ENCODE measurements at regions not wholly inside any gene's neighbourhood (a gene's known extent, or its start where the extent isn't known, plus 50 kb on each side); places are given as distances from the start of the nearest gene placed in this dataset.

DNA sequence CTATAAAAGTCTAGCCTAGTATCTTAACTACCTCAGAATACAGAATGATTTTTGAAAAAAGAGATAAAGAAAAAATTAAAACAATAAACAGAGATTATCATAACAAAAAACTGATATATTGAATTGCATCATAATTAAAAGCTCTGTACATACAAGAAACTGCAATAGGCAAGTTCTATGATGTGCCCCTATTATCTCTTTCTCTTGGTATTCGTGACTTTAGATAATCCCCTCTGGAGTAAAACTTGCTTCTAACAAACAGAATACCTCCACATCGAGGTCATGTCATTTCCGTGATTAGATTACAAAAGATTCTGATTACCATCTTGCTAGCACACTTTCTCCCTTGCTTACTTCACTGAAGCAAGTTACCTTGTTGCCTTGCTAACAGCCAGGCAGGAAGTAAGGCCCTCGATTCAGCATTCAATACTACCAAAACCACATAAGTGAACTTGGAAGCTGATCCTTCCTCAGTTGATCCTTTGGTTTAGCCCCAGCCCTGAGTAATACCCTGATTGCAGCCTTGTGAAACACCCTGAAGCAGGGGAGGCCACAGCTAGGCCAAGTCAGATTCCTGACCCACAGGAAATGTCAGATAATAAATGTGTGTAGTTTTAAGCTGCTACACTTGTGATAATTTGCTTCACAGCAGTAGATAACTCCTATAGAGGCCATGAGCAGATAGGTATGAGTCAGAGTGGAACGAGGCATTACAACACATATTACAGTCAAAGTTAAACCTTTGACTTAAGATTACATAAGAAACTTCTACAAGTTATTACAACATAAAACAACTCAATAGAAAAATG lies 53.7 kb upstream of the TMX4 start:
- TF ChIP-seq, protein P1, sequence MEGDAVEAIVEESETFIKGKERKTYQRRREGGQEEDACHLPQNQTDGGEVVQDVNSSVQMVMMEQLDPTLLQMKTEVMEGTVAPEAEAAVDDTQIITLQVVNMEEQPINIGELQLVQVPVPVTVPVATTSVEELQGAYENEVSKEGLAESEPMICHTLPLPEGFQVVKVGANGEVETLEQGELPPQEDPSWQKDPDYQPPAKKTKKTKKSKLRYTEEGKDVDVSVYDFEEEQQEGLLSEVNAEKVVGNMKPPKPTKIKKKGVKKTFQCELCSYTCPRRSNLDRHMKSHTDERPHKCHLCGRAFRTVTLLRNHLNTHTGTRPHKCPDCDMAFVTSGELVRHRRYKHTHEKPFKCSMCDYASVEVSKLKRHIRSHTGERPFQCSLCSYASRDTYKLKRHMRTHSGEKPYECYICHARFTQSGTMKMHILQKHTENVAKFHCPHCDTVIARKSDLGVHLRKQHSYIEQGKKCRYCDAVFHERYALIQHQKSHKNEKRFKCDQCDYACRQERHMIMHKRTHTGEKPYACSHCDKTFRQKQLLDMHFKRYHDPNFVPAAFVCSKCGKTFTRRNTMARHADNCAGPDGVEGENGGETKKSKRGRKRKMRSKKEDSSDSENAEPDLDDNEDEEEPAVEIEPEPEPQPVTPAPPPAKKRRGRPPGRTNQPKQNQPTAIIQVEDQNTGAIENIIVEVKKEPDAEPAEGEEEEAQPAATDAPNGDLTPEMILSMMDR (IDR thresholded peaks at IDR 0.05), result no peak
- TF ChIP-seq ZFX (IDR thresholded peaks at IDR 0.05; ENCODE audit: borderline replicate concordance), result no peak
